Liver (tissue), 8 donors: ENCODE measurements at regions not wholly inside any gene's neighbourhood (a gene's known extent, or its start where the extent isn't known, plus 50 kb on each side); places are given as distances from the start of the nearest gene placed in this dataset.

Experiments used
- DNase-seq: peaks from one replicate; pipeline ENCODE4 v3.0.0-alpha.2; 2017; ENCODE audit warnings: low spot score
- H3K27ac ChIP-seq, 2 donors: one replicate each; pipeline ENCODE4 v1.7.0; 2013; ENCODE audit warnings: inconsistent platforms in 2 of 2, low read length in 2 of 2, control low read depth in 1 of 2, low read depth in 1 of 2, mild to moderate bottlenecking in 1 of 2
- H3K27me3 ChIP-seq, 4 donors: one replicate each; pipeline versions ENCODE4 v1.6.1 to v1.7.0; 2013; ENCODE audit warnings: low read length in 3 of 4, inconsistent platforms in 1 of 4, mild to moderate bottlenecking in 1 of 4, moderate library complexity in 1 of 4; ENCODE audit not compliant: control insufficient read depth in 4 of 4, insufficient read depth in 4 of 4
- H3K36me3 ChIP-seq, 4 donors: one replicate each; pipeline versions ENCODE4 v1.6.1 to v1.7.0; 2013; ENCODE audit warnings: low read length in 3 of 4, mild to moderate bottlenecking in 3 of 4, low read depth in 1 of 4, moderate library complexity in 1 of 4; ENCODE audit not compliant: control insufficient read depth in 4 of 4, insufficient read depth in 3 of 4
- H3K4me1 ChIP-seq, 4 donors: one replicate each; pipeline versions ENCODE4 v1.6.1 to v1.7.0; 2013; ENCODE audit warnings: low read length in 3 of 4, mild to moderate bottlenecking in 3 of 4, moderate library complexity in 1 of 4; ENCODE audit not compliant: control insufficient read depth in 4 of 4, insufficient read depth in 4 of 4
- H3K4me3 ChIP-seq, 3 donors: one replicate each; pipeline versions ENCODE4 v1.6.1 to v1.7.0; 2013; ENCODE audit warnings: low read length in 3 of 3, control low read depth in 1 of 3, low read depth in 1 of 3, mild to moderate bottlenecking in 1 of 3
- H3K9ac ChIP-seq, 2 donors: one replicate each; pipeline ENCODE4 v1.7.0; 2013; ENCODE audit warnings: low read length in 2 of 2, mild to moderate bottlenecking in 2 of 2, moderate library complexity in 2 of 2, control low read depth in 1 of 2, low read depth in 1 of 2
- H3K9me3 ChIP-seq, 4 donors: one replicate each; pipeline versions ENCODE4 v1.6.1 to v1.7.0; 2013; ENCODE audit warnings: low read length in 3 of 4; ENCODE audit not compliant: control insufficient read depth in 4 of 4
- EGR1 ChIP-seq, 2 donors: IDR thresholded peaks; 2 replicates each; pipeline ENCODE4 v1.6.1; 2016 to 2018; ENCODE audit warnings: antibody characterized with exemption in 2 of 2, low read depth in 2 of 2
- FOXA1 ChIP-seq: IDR thresholded peaks from 2 replicates; pipeline ENCODE4 v1.6.1; 2016; ENCODE audit warnings: antibody characterized with exemption
- FOXA2 ChIP-seq: IDR thresholded peaks from 2 replicates; pipeline ENCODE4 v1.6.1; 2016; ENCODE audit warnings: antibody characterized with exemption
- GABPA ChIP-seq, 2 donors: IDR thresholded peaks in 1 of 2; conservative IDR thresholded peaks in 1 of 2; 2 replicates each; pipeline ENCODE4 v1.6.1; 2016; ENCODE audit warnings: antibody characterized with exemption in 2 of 2, mild to moderate bottlenecking in 1 of 2, moderate library complexity in 1 of 2
- HNF4A ChIP-seq, 2 donors: conservative IDR thresholded peaks; 2 replicates each; pipeline ENCODE4 v1.6.1; 2016; ENCODE audit warnings: antibody characterized with exemption in 2 of 2, mild to moderate bottlenecking in 2 of 2
- HNF4G ChIP-seq: IDR thresholded peaks from 2 replicates; pipeline ENCODE4 v1.6.1; 2016; ENCODE audit warnings: antibody characterized with exemption
- JUND ChIP-seq, 2 donors: IDR thresholded peaks; 2 replicates each; pipeline ENCODE4 v1.6.1; 2016; ENCODE audit warnings: antibody characterized with exemption in 2 of 2
- NR2F2 ChIP-seq: IDR thresholded peaks from 2 replicates; pipeline ENCODE4 v1.6.1; 2016; ENCODE audit warnings: antibody characterized with exemption
- RAD21 ChIP-seq, 2 donors: IDR thresholded peaks; 2 replicates each; pipeline ENCODE4 v1.6.1; 2016; ENCODE audit warnings: antibody characterized with exemption in 2 of 2, mild to moderate bottlenecking in 2 of 2
- RXRA ChIP-seq, 2 donors: IDR thresholded peaks; 2 replicates each; pipeline ENCODE4 v1.6.1; 2017 to 2018; ENCODE audit warnings: antibody characterized with exemption in 2 of 2, mild to moderate bottlenecking in 1 of 2
- SP1 ChIP-seq: IDR thresholded peaks from 2 replicates; pipeline ENCODE4 v1.6.1; 2018; ENCODE audit warnings: antibody characterized with exemption, mild to moderate bottlenecking
- TAF1 ChIP-seq: conservative IDR thresholded peaks from 2 replicates; pipeline ENCODE4 v1.6.1; 2016; ENCODE audit warnings: antibody characterized with exemption, mild to moderate bottlenecking
- YY1 ChIP-seq: IDR thresholded peaks from 2 replicates; pipeline ENCODE4 v1.6.1; 2016; ENCODE audit warnings: antibody characterized with exemption, mild to moderate bottlenecking
- WGBS: extraction: QIAGEN DNeasy Blood & Tissue Kit; methylation state at CpG from one replicate; pipeline ENCODE4 v1.1.7; 2013; 5-methylcytosine and 5-hydroxymethylcytosine counted together
- TF ChIP-seq, protein P1 (sequence below): IDR thresholded peaks from 2 replicates; pipeline ENCODE4 v1.6.1; 2016; ENCODE audit warnings: antibody characterized with exemption
- TF ChIP-seq, protein P2 (sequence below): IDR thresholded peaks from 2 replicates; pipeline ENCODE4 v1.6.1; 2016; ENCODE audit warnings: antibody characterized with exemption
- TF ChIP-seq, protein P3 (sequence below): IDR thresholded peaks from 2 replicates; pipeline ENCODE4 v1.6.1; 2016; ENCODE audit warnings: antibody characterized with exemption, mild to moderate bottlenecking
- TF ChIP-seq, protein P4 (sequence below): IDR thresholded peaks from 2 replicates; pipeline ENCODE4 v1.6.1; 2016; ENCODE audit warnings: antibody characterized with exemption
- TF ChIP-seq, protein P5 (sequence below): fragments of 150-350 bp; IDR thresholded peaks from 2 replicates; pipeline ENCODE4 v1.5.1; 2017; ENCODE audit warnings: improper control_type of control experiment, low read depth, low read length; ENCODE audit not compliant: missing input control
- donor health status: healthy.
- donor health status: healthy.
- donor health status: healthy.
- donor health status: healthy.
- donor health status: healthy.

DNA sequence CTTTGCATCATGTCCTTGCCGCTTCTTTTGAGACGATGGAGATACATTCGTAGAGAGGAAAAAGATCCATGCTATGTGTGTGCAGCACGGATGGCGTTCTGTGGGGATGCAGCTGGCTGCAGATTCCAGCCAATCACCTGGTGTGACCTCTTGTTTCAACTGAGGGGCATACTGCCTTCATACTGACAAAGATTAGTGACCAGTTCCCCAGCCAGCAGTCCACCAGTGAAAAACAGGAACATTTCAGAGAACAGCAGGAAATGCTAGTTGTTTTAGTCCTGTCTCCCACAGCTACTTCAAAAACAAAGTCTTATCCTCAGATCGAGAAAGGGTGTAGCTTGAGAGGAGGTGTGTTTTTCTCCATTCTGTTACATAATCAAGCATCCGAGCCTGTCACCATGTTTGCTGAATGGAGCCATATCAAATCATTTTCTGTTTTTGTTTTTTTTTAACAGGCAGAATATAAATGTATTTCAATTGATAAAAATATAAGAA is 255.7 kb upstream of the FMN2 start:
- TF ChIP-seq, protein P1, sequence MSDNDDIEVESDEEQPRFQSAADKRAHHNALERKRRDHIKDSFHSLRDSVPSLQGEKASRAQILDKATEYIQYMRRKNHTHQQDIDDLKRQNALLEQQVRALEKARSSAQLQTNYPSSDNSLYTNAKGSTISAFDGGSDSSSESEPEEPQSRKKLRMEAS: no peak
- TF ChIP-seq, protein P2, sequence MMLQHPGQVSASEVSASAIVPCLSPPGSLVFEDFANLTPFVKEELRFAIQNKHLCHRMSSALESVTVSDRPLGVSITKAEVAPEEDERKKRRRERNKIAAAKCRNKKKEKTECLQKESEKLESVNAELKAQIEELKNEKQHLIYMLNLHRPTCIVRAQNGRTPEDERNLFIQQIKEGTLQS: no peak
- TF ChIP-seq EGR1 (IDR thresholded peaks at IDR 0.05; ENCODE audit: low read depth in 2 of 2) (no peak), GABPA (IDR thresholded peaks at IDR 0.05 in 1 of 2, conservative IDR thresholded peaks at IDR 0.05 in 1 of 2) (no peak), JUND (IDR thresholded peaks at IDR 0.05) (no peak), HNF4A (conservative IDR thresholded peaks at IDR 0.05) (no peak), SP1 (no peak), HNF4G (no peak), TAF1 (no peak), RAD21 (IDR thresholded peaks at IDR 0.05) (no peak), FOXA2 (no peak), FOXA1 (no peak), RXRA (IDR thresholded peaks at IDR 0.05) (no peak), NR2F2 (no peak), YY1 (no peak)
- TF ChIP-seq, protein P3, sequence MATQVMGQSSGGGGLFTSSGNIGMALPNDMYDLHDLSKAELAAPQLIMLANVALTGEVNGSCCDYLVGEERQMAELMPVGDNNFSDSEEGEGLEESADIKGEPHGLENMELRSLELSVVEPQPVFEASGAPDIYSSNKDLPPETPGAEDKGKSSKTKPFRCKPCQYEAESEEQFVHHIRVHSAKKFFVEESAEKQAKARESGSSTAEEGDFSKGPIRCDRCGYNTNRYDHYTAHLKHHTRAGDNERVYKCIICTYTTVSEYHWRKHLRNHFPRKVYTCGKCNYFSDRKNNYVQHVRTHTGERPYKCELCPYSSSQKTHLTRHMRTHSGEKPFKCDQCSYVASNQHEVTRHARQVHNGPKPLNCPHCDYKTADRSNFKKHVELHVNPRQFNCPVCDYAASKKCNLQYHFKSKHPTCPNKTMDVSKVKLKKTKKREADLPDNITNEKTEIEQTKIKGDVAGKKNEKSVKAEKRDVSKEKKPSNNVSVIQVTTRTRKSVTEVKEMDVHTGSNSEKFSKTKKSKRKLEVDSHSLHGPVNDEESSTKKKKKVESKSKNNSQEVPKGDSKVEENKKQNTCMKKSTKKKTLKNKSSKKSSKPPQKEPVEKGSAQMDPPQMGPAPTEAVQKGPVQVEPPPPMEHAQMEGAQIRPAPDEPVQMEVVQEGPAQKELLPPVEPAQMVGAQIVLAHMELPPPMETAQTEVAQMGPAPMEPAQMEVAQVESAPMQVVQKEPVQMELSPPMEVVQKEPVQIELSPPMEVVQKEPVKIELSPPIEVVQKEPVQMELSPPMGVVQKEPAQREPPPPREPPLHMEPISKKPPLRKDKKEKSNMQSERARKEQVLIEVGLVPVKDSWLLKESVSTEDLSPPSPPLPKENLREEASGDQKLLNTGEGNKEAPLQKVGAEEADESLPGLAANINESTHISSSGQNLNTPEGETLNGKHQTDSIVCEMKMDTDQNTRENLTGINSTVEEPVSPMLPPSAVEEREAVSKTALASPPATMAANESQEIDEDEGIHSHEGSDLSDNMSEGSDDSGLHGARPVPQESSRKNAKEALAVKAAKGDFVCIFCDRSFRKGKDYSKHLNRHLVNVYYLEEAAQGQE: no peak
- TF ChIP-seq, protein P4, sequence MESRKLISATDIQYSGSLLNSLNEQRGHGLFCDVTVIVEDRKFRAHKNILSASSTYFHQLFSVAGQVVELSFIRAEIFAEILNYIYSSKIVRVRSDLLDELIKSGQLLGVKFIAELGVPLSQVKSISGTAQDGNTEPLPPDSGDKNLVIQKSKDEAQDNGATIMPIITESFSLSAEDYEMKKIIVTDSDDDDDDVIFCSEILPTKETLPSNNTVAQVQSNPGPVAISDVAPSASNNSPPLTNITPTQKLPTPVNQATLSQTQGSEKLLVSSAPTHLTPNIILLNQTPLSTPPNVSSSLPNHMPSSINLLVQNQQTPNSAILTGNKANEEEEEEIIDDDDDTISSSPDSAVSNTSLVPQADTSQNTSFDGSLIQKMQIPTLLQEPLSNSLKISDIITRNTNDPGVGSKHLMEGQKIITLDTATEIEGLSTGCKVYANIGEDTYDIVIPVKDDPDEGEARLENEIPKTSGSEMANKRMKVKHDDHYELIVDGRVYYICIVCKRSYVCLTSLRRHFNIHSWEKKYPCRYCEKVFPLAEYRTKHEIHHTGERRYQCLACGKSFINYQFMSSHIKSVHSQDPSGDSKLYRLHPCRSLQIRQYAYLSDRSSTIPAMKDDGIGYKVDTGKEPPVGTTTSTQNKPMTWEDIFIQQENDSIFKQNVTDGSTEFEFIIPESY: no peak
- TF ChIP-seq, protein P5, sequence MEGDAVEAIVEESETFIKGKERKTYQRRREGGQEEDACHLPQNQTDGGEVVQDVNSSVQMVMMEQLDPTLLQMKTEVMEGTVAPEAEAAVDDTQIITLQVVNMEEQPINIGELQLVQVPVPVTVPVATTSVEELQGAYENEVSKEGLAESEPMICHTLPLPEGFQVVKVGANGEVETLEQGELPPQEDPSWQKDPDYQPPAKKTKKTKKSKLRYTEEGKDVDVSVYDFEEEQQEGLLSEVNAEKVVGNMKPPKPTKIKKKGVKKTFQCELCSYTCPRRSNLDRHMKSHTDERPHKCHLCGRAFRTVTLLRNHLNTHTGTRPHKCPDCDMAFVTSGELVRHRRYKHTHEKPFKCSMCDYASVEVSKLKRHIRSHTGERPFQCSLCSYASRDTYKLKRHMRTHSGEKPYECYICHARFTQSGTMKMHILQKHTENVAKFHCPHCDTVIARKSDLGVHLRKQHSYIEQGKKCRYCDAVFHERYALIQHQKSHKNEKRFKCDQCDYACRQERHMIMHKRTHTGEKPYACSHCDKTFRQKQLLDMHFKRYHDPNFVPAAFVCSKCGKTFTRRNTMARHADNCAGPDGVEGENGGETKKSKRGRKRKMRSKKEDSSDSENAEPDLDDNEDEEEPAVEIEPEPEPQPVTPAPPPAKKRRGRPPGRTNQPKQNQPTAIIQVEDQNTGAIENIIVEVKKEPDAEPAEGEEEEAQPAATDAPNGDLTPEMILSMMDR: no peak
- no peak overlapping the region for H3K4me3 ChIP-seq
- H3K27me3 ChIP-seq: peaks cover 0 to 2% (median 0%) of the 10 kb centered on the region in 4 donors
- H3K9me3 ChIP-seq: no peaks in the 10 kb centered on the region
- 74% methylated on average over 7 of the region's 7 CpGs for WGBS
- DNase-seq: no peak
- no peak overlapping the region for H3K9ac ChIP-seq
- no peaks in the 10 kb centered on the region for H3K36me3 ChIP-seq
- H3K4me1 ChIP-seq: no peaks in the 10 kb centered on the region
- H3K27ac ChIP-seq: no peak overlapping the region
